Liver (tissue), 8 donors: ENCODE measurements at regions not wholly inside any gene's neighbourhood (a gene's known extent, or its start where the extent isn't known, plus 50 kb on each side); places are given as distances from the start of the nearest gene placed in this dataset.

Experiments used
- DNase-seq: peaks from one replicate; pipeline ENCODE4 v3.0.0-alpha.2; 2017; ENCODE audit warnings: low spot score
- H3K27ac ChIP-seq, 2 donors: one replicate each; pipeline ENCODE4 v1.7.0; 2013; ENCODE audit warnings: inconsistent platforms in 2 of 2, low read length in 2 of 2, control low read depth in 1 of 2, low read depth in 1 of 2, mild to moderate bottlenecking in 1 of 2
- H3K27me3 ChIP-seq, 4 donors: one replicate each; pipeline versions ENCODE4 v1.6.1 to v1.7.0; 2013; ENCODE audit warnings: low read length in 3 of 4, inconsistent platforms in 1 of 4, mild to moderate bottlenecking in 1 of 4, moderate library complexity in 1 of 4; ENCODE audit not compliant: control insufficient read depth in 4 of 4, insufficient read depth in 4 of 4
- H3K36me3 ChIP-seq, 4 donors: one replicate each; pipeline versions ENCODE4 v1.6.1 to v1.7.0; 2013; ENCODE audit warnings: low read length in 3 of 4, mild to moderate bottlenecking in 3 of 4, low read depth in 1 of 4, moderate library complexity in 1 of 4; ENCODE audit not compliant: control insufficient read depth in 4 of 4, insufficient read depth in 3 of 4
- H3K4me1 ChIP-seq, 4 donors: one replicate each; pipeline versions ENCODE4 v1.6.1 to v1.7.0; 2013; ENCODE audit warnings: low read length in 3 of 4, mild to moderate bottlenecking in 3 of 4, moderate library complexity in 1 of 4; ENCODE audit not compliant: control insufficient read depth in 4 of 4, insufficient read depth in 4 of 4
- H3K4me3 ChIP-seq, 3 donors: one replicate each; pipeline versions ENCODE4 v1.6.1 to v1.7.0; 2013; ENCODE audit warnings: low read length in 3 of 3, control low read depth in 1 of 3, low read depth in 1 of 3, mild to moderate bottlenecking in 1 of 3
- H3K9ac ChIP-seq, 2 donors: one replicate each; pipeline ENCODE4 v1.7.0; 2013; ENCODE audit warnings: low read length in 2 of 2, mild to moderate bottlenecking in 2 of 2, moderate library complexity in 2 of 2, control low read depth in 1 of 2, low read depth in 1 of 2
- H3K9me3 ChIP-seq, 4 donors: one replicate each; pipeline versions ENCODE4 v1.6.1 to v1.7.0; 2013; ENCODE audit warnings: low read length in 3 of 4; ENCODE audit not compliant: control insufficient read depth in 4 of 4
- ATF3 ChIP-seq: IDR thresholded peaks from 2 replicates; pipeline ENCODE4 v1.6.1; 2016; ENCODE audit warnings: antibody characterized with exemption
- CTCF ChIP-seq: fragments of 150-350 bp; IDR thresholded peaks from 2 replicates; pipeline ENCODE4 v1.5.1; 2017; ENCODE audit warnings: improper control_type of control experiment, low read depth, low read length; ENCODE audit not compliant: missing input control
- EGR1 ChIP-seq, 2 donors: IDR thresholded peaks; 2 replicates each; pipeline ENCODE4 v1.6.1; 2016 to 2018; ENCODE audit warnings: antibody characterized with exemption in 2 of 2, low read depth in 2 of 2
- FOXA1 ChIP-seq: IDR thresholded peaks from 2 replicates; pipeline ENCODE4 v1.6.1; 2016; ENCODE audit warnings: antibody characterized with exemption
- FOXA2 ChIP-seq: IDR thresholded peaks from 2 replicates; pipeline ENCODE4 v1.6.1; 2016; ENCODE audit warnings: antibody characterized with exemption
- GABPA ChIP-seq, 2 donors: IDR thresholded peaks in 1 of 2; conservative IDR thresholded peaks in 1 of 2; 2 replicates each; pipeline ENCODE4 v1.6.1; 2016; ENCODE audit warnings: antibody characterized with exemption in 2 of 2, mild to moderate bottlenecking in 1 of 2, moderate library complexity in 1 of 2
- HNF4A ChIP-seq, 2 donors: conservative IDR thresholded peaks; 2 replicates each; pipeline ENCODE4 v1.6.1; 2016; ENCODE audit warnings: antibody characterized with exemption in 2 of 2, mild to moderate bottlenecking in 2 of 2
- HNF4G ChIP-seq: IDR thresholded peaks from 2 replicates; pipeline ENCODE4 v1.6.1; 2016; ENCODE audit warnings: antibody characterized with exemption
- JUND ChIP-seq, 2 donors: IDR thresholded peaks; 2 replicates each; pipeline ENCODE4 v1.6.1; 2016; ENCODE audit warnings: antibody characterized with exemption in 2 of 2
- MAX ChIP-seq: IDR thresholded peaks from 2 replicates; pipeline ENCODE4 v1.6.1; 2016; ENCODE audit warnings: antibody characterized with exemption
- NR2F2 ChIP-seq: IDR thresholded peaks from 2 replicates; pipeline ENCODE4 v1.6.1; 2016; ENCODE audit warnings: antibody characterized with exemption
- RAD21 ChIP-seq, 2 donors: IDR thresholded peaks; 2 replicates each; pipeline ENCODE4 v1.6.1; 2016; ENCODE audit warnings: antibody characterized with exemption in 2 of 2, mild to moderate bottlenecking in 2 of 2
- REST ChIP-seq: IDR thresholded peaks from 2 replicates; pipeline ENCODE4 v1.6.1; 2016; ENCODE audit warnings: antibody characterized with exemption, mild to moderate bottlenecking
- RXRA ChIP-seq, 2 donors: IDR thresholded peaks; 2 replicates each; pipeline ENCODE4 v1.6.1; 2017 to 2018; ENCODE audit warnings: antibody characterized with exemption in 2 of 2, mild to moderate bottlenecking in 1 of 2
- SP1 ChIP-seq: IDR thresholded peaks from 2 replicates; pipeline ENCODE4 v1.6.1; 2018; ENCODE audit warnings: antibody characterized with exemption, mild to moderate bottlenecking
- TAF1 ChIP-seq: conservative IDR thresholded peaks from 2 replicates; pipeline ENCODE4 v1.6.1; 2016; ENCODE audit warnings: antibody characterized with exemption, mild to moderate bottlenecking
- YY1 ChIP-seq: IDR thresholded peaks from 2 replicates; pipeline ENCODE4 v1.6.1; 2016; ENCODE audit warnings: antibody characterized with exemption, mild to moderate bottlenecking
- ZBTB33 ChIP-seq: IDR thresholded peaks from 2 replicates; pipeline ENCODE4 v1.6.1; 2016; ENCODE audit warnings: antibody characterized with exemption
- WGBS: extraction: QIAGEN DNeasy Blood & Tissue Kit; methylation state at CpG from one replicate; pipeline ENCODE4 v1.1.7; 2013; 5-methylcytosine and 5-hydroxymethylcytosine counted together
- donor health status: healthy.
- donor health status: healthy.
- donor health status: healthy.
- donor health status: healthy.
- donor health status: healthy.

- H3K4me1 ChIP-seq: no peaks in the 10 kb centered on the region
- WGBS: 67% methylated on average over 1 of the region's 1 CpG
- no peaks in the 10 kb centered on the region for H3K36me3 ChIP-seq
- no peak overlapping the region for H3K4me3 ChIP-seq
- DNase-seq: no peak
- H3K27me3 ChIP-seq: no peaks in the 10 kb centered on the region
- H3K27ac ChIP-seq: no peak overlapping the region
- no peak overlapping the region for H3K9ac ChIP-seq
- no peaks in the 10 kb centered on the region for H3K9me3 ChIP-seq
- TF ChIP-seq RXRA (IDR thresholded peaks at IDR 0.05): no peak
- TF ChIP-seq CTCF: no peak
- no peak for TF ChIP-seq TAF1
- no peak for TF ChIP-seq SP1
- TF ChIP-seq ATF3: no peak
- no peak for TF ChIP-seq FOXA2
- TF ChIP-seq ZBTB33: no peak
- no peak for TF ChIP-seq EGR1 (IDR thresholded peaks at IDR 0.05; ENCODE audit: low read depth in 2 of 2)
- no peak for TF ChIP-seq FOXA1
- no peak for TF ChIP-seq RAD21 (IDR thresholded peaks at IDR 0.05)
- no peak for TF ChIP-seq HNF4G
- no peak for TF ChIP-seq MAX
- no peak for TF ChIP-seq YY1
- TF ChIP-seq GABPA (IDR thresholded peaks at IDR 0.05 in 1 of 2, conservative IDR thresholded peaks at IDR 0.05 in 1 of 2): no peak
- no peak for TF ChIP-seq JUND (IDR thresholded peaks at IDR 0.05)
- TF ChIP-seq HNF4A (conservative IDR thresholded peaks at IDR 0.05): no peak
- no peak for TF ChIP-seq NR2F2
- no peak for TF ChIP-seq REST
Observed at GRCh38 chr20:54914995-54915394, 439.6 kb downstream of the DOK5 start.
